ENCODE measurements at regions not wholly inside any gene's neighbourhood (a gene's known extent, or its start where the extent isn't known, plus 50 kb on each side); places are given as distances from the start of the nearest gene placed in this dataset.

GRCh38 chr3:906739-907138 lies 186.1 kb upstream of the CNTN6 start:
- TF ChIP-seq CTCF (IDR thresholded peaks at IDR 0.05; ENCODE audit: borderline replicate concordance, extremely low read depth, low read length, poor library complexity, severe bottlenecking), result no peak
- no peak for TF ChIP-seq EZH2 (IDR thresholded peaks at IDR 0.05; ENCODE audit: borderline replicate concordance, low read depth, low read length, severe bottlenecking)
